ENCODE measurements at regions not wholly inside any gene's neighbourhood (a gene's known extent, or its start where the extent isn't known, plus 50 kb on each side); places are given as distances from the start of the nearest gene placed in this dataset.

DNA sequence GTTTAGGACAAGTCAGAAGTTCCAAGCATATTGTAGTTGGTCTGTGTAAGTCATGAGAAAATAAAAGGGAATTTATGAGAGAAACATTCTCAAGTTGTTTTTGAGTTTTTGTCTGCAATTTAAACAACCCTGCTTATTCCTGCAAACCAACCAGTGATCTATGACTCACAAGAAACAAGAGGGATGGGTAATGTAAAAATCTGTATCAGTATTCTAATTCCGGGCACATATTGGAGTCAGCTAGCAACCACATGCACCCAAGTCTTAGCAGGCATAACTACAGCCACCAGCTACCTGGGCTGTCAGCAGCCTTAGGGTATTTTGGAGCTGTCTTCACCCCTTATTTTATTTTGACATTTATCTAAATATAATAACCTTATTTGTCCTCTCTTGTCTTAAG lies 128.7 kb upstream of the APC start:
- no peak for DNase-seq (ENCODE audit: low read depth)
- TF ChIP-seq, protein P1, sequence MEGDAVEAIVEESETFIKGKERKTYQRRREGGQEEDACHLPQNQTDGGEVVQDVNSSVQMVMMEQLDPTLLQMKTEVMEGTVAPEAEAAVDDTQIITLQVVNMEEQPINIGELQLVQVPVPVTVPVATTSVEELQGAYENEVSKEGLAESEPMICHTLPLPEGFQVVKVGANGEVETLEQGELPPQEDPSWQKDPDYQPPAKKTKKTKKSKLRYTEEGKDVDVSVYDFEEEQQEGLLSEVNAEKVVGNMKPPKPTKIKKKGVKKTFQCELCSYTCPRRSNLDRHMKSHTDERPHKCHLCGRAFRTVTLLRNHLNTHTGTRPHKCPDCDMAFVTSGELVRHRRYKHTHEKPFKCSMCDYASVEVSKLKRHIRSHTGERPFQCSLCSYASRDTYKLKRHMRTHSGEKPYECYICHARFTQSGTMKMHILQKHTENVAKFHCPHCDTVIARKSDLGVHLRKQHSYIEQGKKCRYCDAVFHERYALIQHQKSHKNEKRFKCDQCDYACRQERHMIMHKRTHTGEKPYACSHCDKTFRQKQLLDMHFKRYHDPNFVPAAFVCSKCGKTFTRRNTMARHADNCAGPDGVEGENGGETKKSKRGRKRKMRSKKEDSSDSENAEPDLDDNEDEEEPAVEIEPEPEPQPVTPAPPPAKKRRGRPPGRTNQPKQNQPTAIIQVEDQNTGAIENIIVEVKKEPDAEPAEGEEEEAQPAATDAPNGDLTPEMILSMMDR (IDR thresholded peaks at IDR 0.05; ENCODE audit: control insufficient read depth, extremely low read depth, insufficient read depth), result no peak
- H3K4me3 ChIP-seq (ENCODE audit: low read depth, low read length), result no peak overlapping the region

DNA sequence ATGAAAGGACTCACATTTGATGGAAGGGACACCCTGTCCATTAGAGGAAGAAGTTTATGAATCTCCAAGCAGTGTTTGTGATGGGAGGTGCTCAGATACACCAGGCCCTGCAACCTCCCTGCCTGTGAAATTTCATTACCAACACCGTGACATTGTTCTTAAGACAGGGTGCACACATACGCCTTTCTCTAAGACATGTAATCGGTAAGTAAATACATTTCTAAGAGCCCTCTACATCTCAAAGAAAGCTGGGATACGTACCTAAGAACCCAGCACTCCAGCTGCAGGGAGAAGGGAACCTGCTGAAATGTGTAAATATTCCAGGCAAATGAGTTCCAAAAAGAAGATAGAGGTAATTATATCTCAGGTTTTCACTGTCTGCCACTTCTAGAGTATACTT lies 125.0 kb upstream of the APC start:
- no peak overlapping the region for H3K4me3 ChIP-seq (ENCODE audit: low read depth, low read length)
- no peak for DNase-seq (ENCODE audit: low read depth)
- TF ChIP-seq, protein P1 (IDR thresholded peaks at IDR 0.05; ENCODE audit: control insufficient read depth, extremely low read depth, insufficient read depth), result no peak

DNA sequence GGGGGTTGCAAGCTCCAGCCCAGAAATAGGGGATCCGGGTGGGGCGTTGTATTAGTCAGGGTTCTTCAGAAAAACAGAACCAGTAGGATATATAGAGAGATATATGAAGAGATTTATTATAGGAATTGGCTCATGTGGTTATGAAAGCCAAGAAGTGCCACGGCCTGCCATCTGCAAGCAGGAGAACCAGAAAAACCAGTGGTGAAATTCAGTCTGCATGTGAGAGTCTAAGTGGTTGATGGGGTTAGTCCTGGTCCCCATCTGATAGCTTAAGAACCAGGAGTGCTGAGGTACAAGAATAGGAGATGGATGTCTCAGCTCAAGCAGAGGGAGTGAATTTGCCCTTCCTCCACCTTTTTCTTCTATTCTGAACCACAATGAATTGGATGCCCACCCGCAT lies 123.4 kb upstream of the APC start:
- no peak overlapping the region for H3K4me3 ChIP-seq (ENCODE audit: low read depth, low read length)
- TF ChIP-seq, protein P1 (IDR thresholded peaks at IDR 0.05; ENCODE audit: control insufficient read depth, extremely low read depth, insufficient read depth), result no peak
- peak; percentile 59 for DNase-seq (ENCODE audit: low read depth)

DNA sequence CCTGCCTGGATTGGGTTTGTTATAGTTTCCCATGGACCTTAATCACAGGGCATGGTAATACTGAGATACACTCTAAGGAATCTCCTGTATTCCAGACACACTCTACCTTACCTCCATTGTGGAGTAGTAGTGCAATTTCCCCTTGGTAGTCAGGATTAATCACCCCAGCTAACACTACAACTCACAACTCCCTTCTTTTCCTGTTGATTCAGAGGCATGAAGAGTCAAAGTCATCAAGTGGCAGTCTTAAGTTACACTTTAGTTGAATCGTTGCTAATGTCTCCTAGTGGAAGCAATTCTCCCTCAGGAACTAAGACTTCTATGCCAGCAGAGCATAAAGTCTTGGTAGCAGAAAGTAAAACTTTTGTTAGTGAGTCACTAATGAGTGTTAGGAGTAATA lies 122.7 kb upstream of the APC start:
- no peak overlapping the region for H3K4me3 ChIP-seq (ENCODE audit: low read depth, low read length)
- no peak for DNase-seq (ENCODE audit: low read depth)
- TF ChIP-seq, protein P1 (IDR thresholded peaks at IDR 0.05; ENCODE audit: control insufficient read depth, extremely low read depth, insufficient read depth), result no peak

DNA sequence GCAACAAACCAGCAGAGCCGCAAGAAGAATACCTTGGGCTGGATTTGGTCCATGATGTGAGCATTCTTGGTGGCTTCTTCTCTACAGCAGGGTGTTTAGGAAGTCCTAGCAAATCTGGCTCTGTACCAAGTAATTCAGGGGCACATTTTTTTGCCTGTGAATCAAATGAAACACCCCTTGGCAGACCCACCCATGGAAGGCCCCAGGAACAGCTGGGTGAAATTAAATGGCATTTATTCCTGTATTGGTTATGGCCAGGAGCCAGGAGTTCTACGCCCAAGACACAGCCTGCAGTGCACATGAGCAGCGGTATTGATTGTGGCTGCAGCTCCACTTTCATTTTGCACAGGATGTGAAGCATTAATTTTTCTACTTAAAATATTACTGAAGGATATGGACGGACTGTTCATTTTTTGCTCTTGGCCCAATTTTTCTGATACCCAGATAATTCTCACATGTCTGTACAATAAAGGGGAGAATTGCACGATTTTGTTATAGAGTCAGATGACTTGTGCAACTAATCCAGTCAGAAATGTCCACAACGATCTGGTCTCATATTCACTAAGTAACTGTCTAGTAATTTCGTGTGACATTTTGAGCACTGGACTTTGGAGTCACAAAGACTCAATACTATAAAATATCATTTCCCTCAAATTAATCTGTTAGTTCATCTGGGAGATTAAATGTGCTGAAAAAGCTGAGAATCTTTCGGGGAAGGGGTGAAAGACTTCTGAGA lies 120.7 kb upstream of the APC start:
- no peak for DNase-seq (ENCODE audit: low read depth)
- H3K4me3 ChIP-seq (ENCODE audit: low read depth, low read length), result no peak overlapping the region
- TF ChIP-seq, protein P1 (IDR thresholded peaks at IDR 0.05; ENCODE audit: control insufficient read depth, extremely low read depth, insufficient read depth), result no peak

DNA sequence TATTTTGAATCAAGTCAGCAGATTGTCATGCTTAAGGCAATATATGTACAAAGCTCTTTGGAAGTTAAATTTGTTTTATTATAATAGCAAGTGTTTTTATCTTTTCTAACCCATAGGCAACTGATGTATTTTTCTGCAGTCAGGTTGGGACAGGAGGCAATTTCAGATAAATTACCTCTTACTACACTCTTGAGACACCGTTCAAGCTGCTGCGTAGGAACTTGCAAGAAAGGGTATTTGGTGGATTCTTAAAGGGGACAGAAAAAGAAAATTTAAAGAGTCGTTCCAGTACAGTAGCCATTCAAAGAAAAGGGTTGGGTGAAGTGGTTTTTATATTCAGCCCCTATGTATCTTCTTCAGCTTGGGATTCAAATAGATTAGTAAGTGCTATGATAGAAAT lies 112.4 kb upstream of the APC start:
- H3K4me3 ChIP-seq (ENCODE audit: low read depth, low read length), result no peak overlapping the region
- TF ChIP-seq, protein P1 (IDR thresholded peaks at IDR 0.05; ENCODE audit: control insufficient read depth, extremely low read depth, insufficient read depth), result no peak
- DNase-seq (ENCODE audit: low read depth), result no peak

All from LNCaP clone FGC (cell line).